ENCODE measurements at regions not wholly inside any gene's neighbourhood (a gene's known extent, or its start where the extent isn't known, plus 50 kb on each side); places are given as distances from the start of the nearest gene placed in this dataset.

GRCh38 chr4:123585111-123585510 lies 188.5 kb downstream of the SPRY1 start:
- Histone ChIP-seq H3F3A (ENCODE audit: insufficient read depth, low read length, poor library complexity, severe bottlenecking) (no peaks in the 10 kb centered on the region), H4K20me1 (ENCODE audit: insufficient read depth) (no peaks in the 10 kb centered on the region), H3K27me3 (ENCODE audit: insufficient read depth, low read depth, low read length) (no peaks in the 10 kb centered on the region), H3K36me3 (ENCODE audit: insufficient read depth, low read length) (no peaks in the 10 kb centered on the region), H3K9ac (ENCODE audit: low read length) (no peak overlapping the region), H3K79me2 (replicated peaks; ENCODE audit: insufficient read depth, low read length) (no peaks in the 10 kb centered on the region), H2AFZ (ENCODE audit: low read depth, low read length) (no peak overlapping the region), H3K4me3 (ENCODE audit: low read length) (no peak overlapping the region), H3K27ac (ENCODE audit: low read length) (no peak overlapping the region), H3K9me2 (ENCODE audit: insufficient read depth, low read length) (no peaks in the 10 kb centered on the region), H3K4me2 (ENCODE audit: low read length) (no peak overlapping the region), H3K9me3 (ENCODE audit: low read length) (peaks cover 12% of the 10 kb centered on the region)
- TF ChIP-seq EZH2 (IDR thresholded peaks at IDR 0.05; ENCODE audit: borderline replicate concordance, insufficient read depth, low read length, poor library complexity, severe bottlenecking) (no peak), MXI1 (conservative IDR thresholded peaks at IDR 0.05; ENCODE audit: poor library complexity, severe bottlenecking) (no peak), EP300 (conservative IDR thresholded peaks at IDR 0.05; ENCODE audit: poor library complexity, severe bottlenecking) (no peak), RAD21 (conservative IDR thresholded peaks at IDR 0.05) (no peak), CTCF (IDR thresholded peaks at IDR 0.05; ENCODE audit: poor library complexity, severe bottlenecking) (no peak), TAF1 (IDR thresholded peaks at IDR 0.05; ENCODE audit: low read depth) (no peak), SMC3 (conservative IDR thresholded peaks at IDR 0.05; ENCODE audit: poor library complexity) (no peak), REST (IDR thresholded peaks at IDR 0.05; ENCODE audit: borderline replicate concordance) (no peak), POLR2AphosphoS5 (IDR thresholded peaks at IDR 0.05) (no peak)

- Histone ChIP-seq H3K9me3 (ENCODE audit: low read length) (no peaks in the 10 kb centered on the region), H3K4me3 (ENCODE audit: low read length) (no peak overlapping the region), H2AFZ (ENCODE audit: low read depth, low read length) (no peak overlapping the region), H3K9ac (ENCODE audit: low read length) (no peak overlapping the region), H3F3A (ENCODE audit: insufficient read depth, low read length, poor library complexity, severe bottlenecking) (no peaks in the 10 kb centered on the region), H3K27me3 (ENCODE audit: insufficient read depth, low read depth, low read length) (no peaks in the 10 kb centered on the region), H3K9me2 (ENCODE audit: insufficient read depth, low read length) (no peaks in the 10 kb centered on the region), H3K79me2 (replicated peaks; ENCODE audit: insufficient read depth, low read length) (no peaks in the 10 kb centered on the region), H3K27ac (ENCODE audit: low read length) (no peak overlapping the region), H4K20me1 (ENCODE audit: insufficient read depth) (no peaks in the 10 kb centered on the region), H3K36me3 (ENCODE audit: insufficient read depth, low read length) (no peaks in the 10 kb centered on the region), H3K4me2 (ENCODE audit: low read length) (no peak overlapping the region)
- no peak for TF ChIP-seq SMC3 (conservative IDR thresholded peaks at IDR 0.05; ENCODE audit: poor library complexity)
- no peak for TF ChIP-seq TAF1 (IDR thresholded peaks at IDR 0.05; ENCODE audit: low read depth)
- TF ChIP-seq POLR2AphosphoS5 (IDR thresholded peaks at IDR 0.05): no peak
- no peak for TF ChIP-seq CTCF (IDR thresholded peaks at IDR 0.05; ENCODE audit: poor library complexity, severe bottlenecking)
- TF ChIP-seq EZH2 (IDR thresholded peaks at IDR 0.05; ENCODE audit: borderline replicate concordance, insufficient read depth, low read length, poor library complexity, severe bottlenecking): no peak
- TF ChIP-seq EP300 (conservative IDR thresholded peaks at IDR 0.05; ENCODE audit: poor library complexity, severe bottlenecking): no peak
- no peak for TF ChIP-seq RAD21 (conservative IDR thresholded peaks at IDR 0.05)
- TF ChIP-seq MXI1 (conservative IDR thresholded peaks at IDR 0.05; ENCODE audit: poor library complexity, severe bottlenecking): no peak
- no peak for TF ChIP-seq REST (IDR thresholded peaks at IDR 0.05; ENCODE audit: borderline replicate concordance)
These were observed 191.4 kb downstream of the SPRY1 start for GRCh38 chr4:123587983-123588494.

Data from neural cell (in vitro differentiated cells).